ENCODE measurements at regions not wholly inside any gene's neighbourhood (a gene's known extent, or its start where the extent isn't known, plus 50 kb on each side); places are given as distances from the start of the nearest gene placed in this dataset.
"Not testable (repeated sequence)": the region's sequence is repeated elsewhere in the genome, so short reads cannot be mapped to it uniquely, and the experiment has no call there.

- H3K27ac Mint-ChIP-seq, result no peak overlapping the region
- H3K4me1 Mint-ChIP-seq, result no peaks in the 10 kb centered on the region
- H3K27me3 Mint-ChIP-seq (ENCODE audit: low read depth in 3 of 3), result peaks cover 0 to 3% (median 0%) of the 10 kb centered on the region in 3 donors
- H3K4me3 Mint-ChIP-seq, result no peak overlapping the region
- DNase-seq, result no peak
- peaks cover 13 to 49% (median 28%) of the 10 kb centered on the region in 6 donors for H3K9me3 Mint-ChIP-seq
- H3K36me3 Mint-ChIP-seq, result peaks cover 0 to under 1% (median 0%) of the 10 kb centered on the region in 3 donors
Observed at GRCh38 chr4:66429276-66429675, 759.0 kb upstream of the EPHA5 start.

- Mint-ChIP-seq H3K4me1 (no peaks in the 10 kb centered on the region), H3K36me3 (peaks cover 0 to 3% (median 0%) of the 10 kb centered on the region in 3 donors), H3K4me3 (no peak overlapping the region), H3K9me3 (peaks cover 9 to 58% (median 34%) of the 10 kb centered on the region in 6 donors), H3K27me3 (ENCODE audit: low read depth in 3 of 3) (peaks cover 0 to 4% (median 2%) of the 10 kb centered on the region in 3 donors), H3K27ac (no peak overlapping the region)
- DNase-seq, result no peak
Observed at GRCh38 chr4:66416425-66416824, 746.1 kb upstream of the EPHA5 start.

- Mint-ChIP-seq H3K36me3 (no peaks in the 10 kb centered on the region), H3K4me1 (no peaks in the 10 kb centered on the region), H3K27me3 (ENCODE audit: low read depth in 3 of 3) (no peaks in the 10 kb centered on the region), H3K9me3 (peaks cover 10 to 48% (median 30%) of the 10 kb centered on the region in 6 donors), H3K4me3 (no peak overlapping the region), H3K27ac (no peak overlapping the region)
- DNase-seq, result no peak
Observed at GRCh38 chr4:66404141-66404540, 733.9 kb upstream of the EPHA5 start.

GRCh38 chr4:66376921-66377320 is 706.6 kb upstream of the EPHA5 start:
- H3K27me3 Mint-ChIP-seq (ENCODE audit: low read depth in 3 of 3), result no peaks in the 10 kb centered on the region
- no peak overlapping the region for H3K27ac Mint-ChIP-seq
- H3K36me3 Mint-ChIP-seq, result no peaks in the 10 kb centered on the region
- DNase-seq, result no peak
- peaks cover 15 to 48% (median 20%) of the 10 kb centered on the region in 6 donors for H3K9me3 Mint-ChIP-seq
- H3K4me3 Mint-ChIP-seq, result no peak overlapping the region
- no peaks in the 10 kb centered on the region for H3K4me1 Mint-ChIP-seq

- Mint-ChIP-seq H3K36me3 (no peaks in the 10 kb centered on the region), H3K27me3 (ENCODE audit: low read depth in 3 of 3) (no peaks in the 10 kb centered on the region), H3K4me3 (no peak overlapping the region), H3K9me3 (peaks cover 15 to 47% (median 22%) of the 10 kb centered on the region in 6 donors), H3K27ac (no peak overlapping the region), H3K4me1 (no peaks in the 10 kb centered on the region)
- DNase-seq, result no peak
Observed at GRCh38 chr4:66376396-66376795, 706.1 kb upstream of the EPHA5 start.

- H3K4me1 Mint-ChIP-seq, result no peaks in the 10 kb centered on the region
- DNase-seq, result no peak
- no peak overlapping the region for H3K27ac Mint-ChIP-seq
- no peak overlapping the region for H3K4me3 Mint-ChIP-seq
- peaks cover 15 to 48% (median 28%) of the 10 kb centered on the region in 6 donors for H3K9me3 Mint-ChIP-seq
- H3K27me3 Mint-ChIP-seq (ENCODE audit: low read depth in 3 of 3), result peaks cover 0 to 1% (median 0%) of the 10 kb centered on the region in 3 donors
- peaks cover 0 to 4% (median 0%) of the 10 kb centered on the region in 3 donors for H3K36me3 Mint-ChIP-seq
Observed at GRCh38 chr4:66373268-66373667, 703.0 kb upstream of the EPHA5 start.

GRCh38 chr4:66372706-66373105 is 702.4 kb upstream of the EPHA5 start:
- H3K27me3 Mint-ChIP-seq (ENCODE audit: low read depth in 3 of 3), result peaks cover 0 to 1% (median 0%) of the 10 kb centered on the region in 3 donors
- no peak overlapping the region for H3K4me3 Mint-ChIP-seq
- no peak overlapping the region for H3K27ac Mint-ChIP-seq
- peaks cover 0 to 4% (median 0%) of the 10 kb centered on the region in 3 donors for H3K36me3 Mint-ChIP-seq
- no peaks in the 10 kb centered on the region for H3K4me1 Mint-ChIP-seq
- H3K9me3 Mint-ChIP-seq, result peaks cover 15 to 48% (median 28%) of the 10 kb centered on the region in 6 donors
- no peak for DNase-seq

- no peak for DNase-seq
- peaks cover 0 to 1% (median 0%) of the 10 kb centered on the region in 3 donors for H3K27me3 Mint-ChIP-seq (ENCODE audit: low read depth in 3 of 3)
- no peak overlapping the region for H3K27ac Mint-ChIP-seq
- H3K4me3 Mint-ChIP-seq, result no peak overlapping the region
- no peaks in the 10 kb centered on the region for H3K4me1 Mint-ChIP-seq
- H3K36me3 Mint-ChIP-seq, result peaks cover 0 to 4% (median 0%) of the 10 kb centered on the region in 3 donors
- peaks cover 10 to 50% (median 25%) of the 10 kb centered on the region in 6 donors for H3K9me3 Mint-ChIP-seq
Observed at GRCh38 chr4:66367043-66367660, 696.9 kb upstream of the EPHA5 start.

- not testable (repeated sequence) for H3K4me1 Mint-ChIP-seq
Observed at GRCh38 chr4:66360395-66360794, 690.1 kb upstream of the EPHA5 start.

GRCh38 chr4:66357316-66357715 is 687.0 kb upstream of the EPHA5 start:
- DNase-seq, result no peak
- Mint-ChIP-seq H3K27ac (no peak overlapping the region), H3K4me3 (no peak overlapping the region), H3K4me1 (no peaks in the 10 kb centered on the region), H3K36me3 (no peaks in the 10 kb centered on the region), H3K9me3 (peaks cover 3 to 39% (median 21%) of the 10 kb centered on the region in 6 donors), H3K27me3 (ENCODE audit: low read depth in 3 of 3) (no peaks in the 10 kb centered on the region)

More at GRCh38 chr4:66360395-66360794, 690.1 kb upstream of the EPHA5 start:
- H3K4me3 Mint-ChIP-seq; H3K27me3 Mint-ChIP-seq (ENCODE audit: low read depth in 3 of 3); DNase-seq; H3K27ac Mint-ChIP-seq; H3K36me3 Mint-ChIP-seq: not testable (repeated sequence)
- H3K9me3 Mint-ChIP-seq, result peaks cover 3 to 30% (median 17%) of the 10 kb centered on the region in 6 donors

GRCh38 chr4:66355328-66355727 is 685.0 kb upstream of the EPHA5 start:
- H3K9me3 Mint-ChIP-seq, result peaks cover 3 to 46% (median 23%) of the 10 kb centered on the region in 6 donors
- H3K36me3 Mint-ChIP-seq, result no peaks in the 10 kb centered on the region
- no peak overlapping the region for H3K27ac Mint-ChIP-seq
- peaks cover 0 to 2% (median 0%) of the 10 kb centered on the region in 3 donors for H3K27me3 Mint-ChIP-seq (ENCODE audit: low read depth in 3 of 3)
- DNase-seq, result no peak
- H3K4me1 Mint-ChIP-seq, result no peaks in the 10 kb centered on the region
- no peak overlapping the region for H3K4me3 Mint-ChIP-seq

GRCh38 chr4:66351761-66352160 is 681.5 kb upstream of the EPHA5 start:
- Mint-ChIP-seq H3K9me3 (peaks cover 6 to 70% (median 25%) of the 10 kb centered on the region in 6 donors), H3K4me1 (no peaks in the 10 kb centered on the region), H3K27ac (no peak overlapping the region), H3K27me3 (ENCODE audit: low read depth in 3 of 3) (peaks cover 0 to 2% (median 0%) of the 10 kb centered on the region in 3 donors), H3K36me3 (no peaks in the 10 kb centered on the region), H3K4me3 (no peak overlapping the region)
- DNase-seq, result no peak

- no peak overlapping the region for H3K4me3 Mint-ChIP-seq
- H3K9me3 Mint-ChIP-seq, result peaks cover 4 to 38% (median 13%) of the 10 kb centered on the region in 6 donors
- DNase-seq, result no peak
- no peaks in the 10 kb centered on the region for H3K4me1 Mint-ChIP-seq
- no peak overlapping the region for H3K27ac Mint-ChIP-seq
- H3K27me3 Mint-ChIP-seq (ENCODE audit: low read depth in 3 of 3), result peaks cover 0 to 2% (median 0%) of the 10 kb centered on the region in 3 donors
- H3K36me3 Mint-ChIP-seq, result no peaks in the 10 kb centered on the region
Observed at GRCh38 chr4:66340286-66340893, 670.1 kb upstream of the EPHA5 start.

- Mint-ChIP-seq H3K27me3 (ENCODE audit: low read depth in 3 of 3) (no peaks in the 10 kb centered on the region), H3K27ac (no peak overlapping the region), H3K4me1 (no peaks in the 10 kb centered on the region), H3K9me3 (peaks cover 5 to 36% (median 15%) of the 10 kb centered on the region in 6 donors), H3K4me3 (no peak overlapping the region), H3K36me3 (peaks cover 0 to 2% (median 0%) of the 10 kb centered on the region in 3 donors)
- DNase-seq, result no peak
Observed at GRCh38 chr4:66339007-66339406, 668.7 kb upstream of the EPHA5 start.

Measured in immature natural killer cell (primary cell).